H1 (cell line): ENCODE measurements at regions not wholly inside any gene's neighbourhood (a gene's known extent, or its start where the extent isn't known, plus 50 kb on each side); places are given as distances from the start of the nearest gene placed in this dataset.
A peak's percentile ranks its signal among the peaks of the same experiment; 100 is the strongest.

Experiments used
- CTCF ChIA-PET: fragments of 300-600 bp; sonication (Branson Sonifier 250); formaldehyde crosslinking; loops from one replicate; lab custom pipeline; 2021; ENCODE audit not compliant: partially characterized antibody; lab: Charles Lee
- POLR2A ChIA-PET: fragments of 300-600 bp; sonication (Branson Sonifier 250); formaldehyde crosslinking; loops from one replicate; lab custom pipeline; 2021; ENCODE audit warnings: inconsistent platforms; ENCODE audit not compliant: partially characterized antibody; lab: Charles Lee
- DNase-seq, 2 experiments: peaks; one replicate each; pipeline versions ENCODE4 v3.0.0 to v3.0.0-alpha.2; 2010 to 2022; ENCODE audit warnings: low spot score in 2 of 2, low read depth in 1 of 2, mixed read lengths in 1 of 2
- FAIRE-seq: peaks from 2 replicates; lab custom pipeline; 2011; peaks lifted over from hg19 to GRCh38; lab: Jason Lieb, UNC
- H2AFZ ChIP-seq: 2 replicates; pipeline ENCODE4 v1.8.1; 2012; ENCODE audit warnings: low read length, inconsistent platforms
- H2AK5ac ChIP-seq: 2 replicates; pipeline ENCODE4 v1.6.1; 2013; ENCODE audit warnings: low read depth, low read length
- H2BK120ac ChIP-seq: replicated peaks from 2 replicates; pipeline ENCODE3; 2013; ENCODE audit warnings: low read depth, low read length, inconsistent platforms
- H2BK12ac ChIP-seq: 2 replicates; pipeline ENCODE4 v1.6.1; 2013; ENCODE audit warnings: low read depth, low read length
- H2BK15ac ChIP-seq: 2 replicates; pipeline ENCODE4 v1.6.1; 2013; ENCODE audit warnings: low read length
- H2BK20ac ChIP-seq: 2 replicates; pipeline ENCODE4 v1.6.1; 2013; ENCODE audit warnings: low read length
- H2BK5ac ChIP-seq: 2 replicates; pipeline ENCODE4 v1.6.1; 2013; ENCODE audit warnings: low read depth, low read length
- H3K14ac ChIP-seq: 2 replicates; pipeline ENCODE4 v1.6.1; 2013; ENCODE audit warnings: inconsistent platforms; ENCODE audit not compliant: insufficient read length
- H3K18ac ChIP-seq: 2 replicates; pipeline ENCODE4 v1.6.1; 2013; ENCODE audit warnings: low read length; ENCODE audit errors: extremely low read depth
- H3K23ac ChIP-seq: 2 replicates; pipeline ENCODE4 v1.6.1; 2013; ENCODE audit warnings: inconsistent platforms; ENCODE audit not compliant: insufficient read length
- H3K23me2 ChIP-seq: 2 replicates; pipeline ENCODE4 v1.6.1; 2013; ENCODE audit warnings: low read depth, low read length
- H3K27ac ChIP-seq: 2 replicates; pipeline ENCODE4 v1.6.1; 2011; ENCODE audit warnings: low read depth, low read length, inconsistent platforms
- H3K27me3 ChIP-seq, 4 experiments: replicated peaks in 1 of 4; 1 replicate in 1 of 4; 2 replicates in 3 of 4; pipeline versions ENCODE4 v1.6.1 to v1.8.1; 2011 to 2013; ENCODE audit warnings: low read length in 3 of 4, mild to moderate bottlenecking in 3 of 4, inconsistent platforms in 2 of 4, mixed read lengths in 2 of 4, moderate library complexity in 1 of 4; ENCODE audit not compliant: control insufficient read depth in 3 of 4, insufficient read depth in 3 of 4; ENCODE audit errors: extremely low read depth in 1 of 4
- H3K36me3 ChIP-seq, 4 experiments: 2 replicates each; pipeline versions ENCODE4 v1.6.1 to v1.8.1; 2011 to 2013; ENCODE audit warnings: mild to moderate bottlenecking in 4 of 4, low read length in 3 of 4, moderate library complexity in 2 of 4, control low read depth in 1 of 4, inconsistent platforms in 1 of 4; ENCODE audit not compliant: insufficient read depth in 4 of 4, control insufficient read depth in 2 of 4
- H3K4ac ChIP-seq: replicated peaks from 2 replicates; pipeline ENCODE3; 2013; ENCODE audit warnings: low read length, low read depth, mixed read lengths, inconsistent platforms; ENCODE audit not compliant: insufficient read length
- H3K4me1 ChIP-seq, 4 experiments: replicated peaks in 1 of 4; 1 replicate in 1 of 4; 2 replicates in 3 of 4; pipeline versions ENCODE4 v1.6.1 to v1.8.1; 2011 to 2013; ENCODE audit warnings: low read length in 3 of 4, inconsistent platforms in 2 of 4, mixed read lengths in 1 of 4; ENCODE audit not compliant: insufficient read depth in 4 of 4, control insufficient read depth in 3 of 4
- H3K4me2 ChIP-seq, 2 experiments: 2 replicates each; pipeline versions ENCODE4 v1.6.1 to v1.8.1; 2011 to 2013; ENCODE audit warnings: low read depth in 2 of 2, low read length in 2 of 2, control low read depth in 1 of 2, inconsistent platforms in 1 of 2, mild to moderate bottlenecking in 1 of 2; ENCODE audit not compliant: insufficient read depth in 1 of 2
- H3K4me3 ChIP-seq, 4 experiments: fragments of 200-600, 300-600 bp in 1 of 4; sonication (generic), shearing (Covaris generic), sonication (Bioruptor Twin) in 1 of 4; 2 replicates each; pipeline versions ENCODE4 v1.5.1 to v1.8.1; 2011 to 2016; ENCODE audit warnings: low read length in 4 of 4, low read depth in 3 of 4, control low read depth in 2 of 4, inconsistent platforms in 2 of 4, mild to moderate bottlenecking in 2 of 4, mixed read lengths in 1 of 4, moderate library complexity in 1 of 4; ENCODE audit not compliant: insufficient read depth in 2 of 4; ENCODE audit errors: extremely low read depth in 1 of 4
- H3K56ac ChIP-seq: replicated peaks from 2 replicates; pipeline ENCODE3; 2013; ENCODE audit warnings: low read depth, mild to moderate bottlenecking, mixed read lengths, low read length, inconsistent platforms; ENCODE audit not compliant: insufficient read length
- H3K79me1 ChIP-seq: 2 replicates; pipeline ENCODE4 v1.6.1; 2013; ENCODE audit warnings: low read depth, low read length, control low read depth
- H3K79me2 ChIP-seq, 2 experiments: 2 replicates each; pipeline versions ENCODE4 v1.6.1 to v1.8.1; 2012 to 2013; ENCODE audit warnings: low read length in 2 of 2, mild to moderate bottlenecking in 2 of 2, inconsistent platforms in 1 of 2; ENCODE audit not compliant: insufficient read depth in 2 of 2, control insufficient read depth in 1 of 2
- H3K9ac ChIP-seq, 4 experiments: replicated peaks in 1 of 4; 1 replicate in 1 of 4; 2 replicates in 3 of 4; pipeline versions ENCODE4 v1.6.1 to v1.8.1; 2011 to 2013; ENCODE audit warnings: low read depth in 3 of 4, low read length in 3 of 4, control low read depth in 2 of 4, mild to moderate bottlenecking in 2 of 4, moderate library complexity in 2 of 4, inconsistent platforms in 1 of 4; ENCODE audit errors: extremely low read depth in 1 of 4
- H3K9me3 ChIP-seq, 2 experiments: 2 replicates each; pipeline versions ENCODE4 v1.6.1 to v1.8.1; 2012 to 2013; ENCODE audit warnings: mild to moderate bottlenecking in 2 of 2, moderate library complexity in 2 of 2, control low read depth in 1 of 2, inconsistent platforms in 1 of 2, low read depth in 1 of 2, low read length in 1 of 2, mixed read lengths in 1 of 2; ENCODE audit not compliant: insufficient read depth in 2 of 2
- H4K20me1 ChIP-seq, 2 experiments: replicated peaks in 1 of 2; 2 replicates each; pipeline versions ENCODE3 to v1.8.1; 2011 to 2013; ENCODE audit warnings: inconsistent platforms in 2 of 2, low read length in 2 of 2, mild to moderate bottlenecking in 1 of 2; ENCODE audit not compliant: insufficient read depth in 2 of 2, control insufficient read depth in 1 of 2
- H4K5ac ChIP-seq: 2 replicates; pipeline ENCODE4 v1.6.1; 2013; ENCODE audit warnings: low read length, low read depth, mixed read lengths, inconsistent platforms; ENCODE audit not compliant: insufficient read length
- H4K8ac ChIP-seq: 2 replicates; pipeline ENCODE4 v1.8.0; 2013; ENCODE audit warnings: mild to moderate bottlenecking, moderate library complexity, low read length, inconsistent platforms; ENCODE audit not compliant: insufficient read depth; ENCODE audit errors: extremely low read depth
- H4K91ac ChIP-seq: replicated peaks from 2 replicates; pipeline ENCODE3; 2013; ENCODE audit warnings: low read length, mixed read lengths, inconsistent platforms; ENCODE audit not compliant: insufficient read length
- BRCA1 ChIP-seq: IDR thresholded peaks from 2 replicates; pipeline ENCODE4 v1.6.1; 2012; ENCODE audit warnings: low read depth, low read length, improper control_type of control experiment
- EP300 ChIP-seq, 2 experiments: IDR thresholded peaks; 1 replicate in 1 of 2; 2 replicates in 1 of 2; pipeline ENCODE4 v1.6.1; 2011 to 2012; ENCODE audit warnings: low read depth in 2 of 2, low read length in 2 of 2, mild to moderate bottlenecking in 2 of 2, borderline replicate concordance in 1 of 2, inconsistent platforms in 1 of 2, moderate library complexity in 1 of 2
- HDAC2 ChIP-seq, 2 experiments: fragments of 300-600 bp in 1 of 2; sonication (generic) in 1 of 2; IDR thresholded peaks; 2 replicates each; pipeline ENCODE4 v1.6.1; 2011 to 2012; ENCODE audit warnings: low read depth in 2 of 2, low read length in 2 of 2, mild to moderate bottlenecking in 2 of 2, moderate library complexity in 2 of 2, borderline replicate concordance in 1 of 2, inconsistent platforms in 1 of 2
- RNF2 ChIP-seq: fragments of 200-900, 300-1000 bp; sonication (generic); IDR thresholded peaks from 2 replicates; pipeline ENCODE4 v1.7.1; 2016; ENCODE audit warnings: borderline replicate concordance, low read depth, mild to moderate bottlenecking, antibody characterized with exemption, low read length; ENCODE audit not compliant: poor library complexity, severe bottlenecking; ENCODE audit errors: missing control alignments
- SIX5 ChIP-seq: IDR thresholded peaks from 2 replicates; pipeline ENCODE4 v1.6.1; 2011; ENCODE audit warnings: mild to moderate bottlenecking, low read depth, low read length
- TAF7 ChIP-seq: optimal IDR thresholded peaks from 2 replicates; pipeline ENCODE3; 2011; ENCODE audit warnings: low read depth, mild to moderate bottlenecking, inconsistent platforms, low read length, moderate library complexity, borderline replicate concordance
- TEAD4 ChIP-seq: IDR thresholded peaks from 2 replicates; pipeline ENCODE4 v1.6.1; 2012; ENCODE audit warnings: low read depth, low read length, inconsistent platforms, mixed read lengths
- WGBS, 2 experiments: shearing (Covaris generic) in 1 of 2; methylation state at CpG; one replicate each; pipeline versions ENCODE4 v1.1.6 to v1.1.7; 2013 to 2015; ENCODE audit warnings: low lambda C conversion rate in 2 of 2, mixed read lengths in 2 of 2, inconsistent platforms in 1 of 2, low coverage in 1 of 2, missing lambda C conversion rate in 1 of 2; ENCODE audit not compliant: insufficient replicate concordance in 2 of 2, insufficient coverage in 1 of 2, insufficient read length in 1 of 2; ENCODE audit errors: extremely low coverage in 1 of 2, missing lambda C conversion rate in 1 of 2; 5-methylcytosine and 5-hydroxymethylcytosine counted together
- TF ChIP-seq, protein P1 (sequence below): IDR thresholded peaks from 2 replicates; pipeline ENCODE4 v1.6.1; 2011; ENCODE audit warnings: low read length, improper control_type of control experiment

DNA sequence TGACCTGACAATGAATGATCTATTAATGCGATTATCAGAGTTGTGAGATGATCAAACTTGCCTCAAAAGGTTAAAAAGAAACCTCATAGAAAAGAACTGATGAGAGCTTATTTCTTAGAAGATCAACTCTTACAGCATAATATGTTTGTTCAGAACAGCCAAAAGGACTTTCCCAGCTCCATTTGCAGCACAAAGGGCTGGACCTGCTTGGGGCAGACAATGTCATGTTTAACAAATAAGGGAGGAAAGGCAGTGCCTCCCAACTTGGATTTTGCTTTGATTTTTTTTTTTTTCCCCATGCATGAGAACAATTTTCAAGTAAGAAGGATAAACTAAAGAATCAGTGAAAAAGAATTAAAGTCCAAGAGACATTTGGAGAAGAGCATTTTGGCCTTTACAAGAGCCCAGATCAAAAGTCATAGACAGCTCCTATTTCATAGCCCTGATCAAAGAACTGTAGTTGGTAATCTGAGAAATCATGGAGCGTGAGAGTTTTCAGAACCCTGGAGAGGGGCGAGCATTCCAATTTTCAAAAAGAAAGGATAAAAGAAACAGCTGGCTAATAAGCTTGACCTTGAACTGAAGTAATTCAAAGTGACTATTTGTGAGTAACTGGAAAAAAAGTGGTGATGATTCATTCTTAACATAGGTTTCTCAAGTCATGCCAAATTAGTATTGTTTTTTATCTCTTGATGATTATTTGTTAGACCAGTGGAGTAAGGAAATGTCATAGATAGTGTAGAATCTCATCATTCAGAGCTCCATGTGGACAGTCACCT lies 136.0 kb upstream of the CFAP20DC start:
- Histone ChIP-seq H3K4ac (no peak overlapping the region), H3K36me3 (no peaks in the 10 kb centered on the region), H2BK120ac (no peak overlapping the region), H3K18ac (no peak overlapping the region), H3K79me2 (no peaks in the 10 kb centered on the region), H2BK20ac (no peak overlapping the region), H3K23me2 (no peaks in the 10 kb centered on the region), H3K56ac (no peak overlapping the region), H2AK5ac (no peak overlapping the region), H3K27me3 (no peaks in the 10 kb centered on the region), H3K4me3 (peak overlapping the region in 1 of 4 experiments; percentile 2; a peak in 1 of 8 replicates), H2BK15ac (no peak overlapping the region), H3K9me3 (no peaks in the 10 kb centered on the region), H4K20me1 (no peaks in the 10 kb centered on the region), H3K4me2 (no peak overlapping the region), H3K4me1 (peaks cover 0 to 2% (median 0%) of the 10 kb centered on the region in 4 experiments; a peak in 2 of 7 replicates), H4K91ac (no peak overlapping the region), H2BK5ac (no peak overlapping the region), H3K23ac (no peak overlapping the region), H3K27ac (no peak overlapping the region), H3K9ac (no peak overlapping the region), H4K5ac (no peak overlapping the region), H3K79me1 (no peaks in the 10 kb centered on the region), H4K8ac (no peak overlapping the region), H2BK12ac (no peak overlapping the region), H3K14ac (no peak overlapping the region), H2AFZ (no peak overlapping the region)
- WGBS, 2 experiments = 75% methylated on average over 3 of the region's 3 CpGs; no CpG with 5 or more reads in 1 of the 2 experiments
- DNase-seq = no peak
- POLR2A ChIA-PET = no interaction called here
- FAIRE-seq = no peak
- CTCF ChIA-PET = interaction anchor here (0.9 kb wide), 1 partner anchor 135 kb away, joined by 3 read pairs; no protein-coding TSS in a partner anchor
- no peak for TF ChIP-seq TAF7
- no peak for TF ChIP-seq EP300 (IDR thresholded peaks at IDR 0.05; ENCODE audit: borderline replicate concordance in 1 of 2, low read depth in 2 of 2, low read length in 2 of 2)
- TF ChIP-seq, protein P1, sequence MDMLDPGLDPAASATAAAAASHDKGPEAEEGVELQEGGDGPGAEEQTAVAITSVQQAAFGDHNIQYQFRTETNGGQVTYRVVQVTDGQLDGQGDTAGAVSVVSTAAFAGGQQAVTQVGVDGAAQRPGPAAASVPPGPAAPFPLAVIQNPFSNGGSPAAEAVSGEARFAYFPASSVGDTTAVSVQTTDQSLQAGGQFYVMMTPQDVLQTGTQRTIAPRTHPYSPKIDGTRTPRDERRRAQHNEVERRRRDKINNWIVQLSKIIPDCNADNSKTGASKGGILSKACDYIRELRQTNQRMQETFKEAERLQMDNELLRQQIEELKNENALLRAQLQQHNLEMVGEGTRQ = no peak
- TF ChIP-seq TEAD4 = no peak
- TF ChIP-seq HDAC2 (IDR thresholded peaks at IDR 0.05; ENCODE audit: borderline replicate concordance in 1 of 2, low read depth in 2 of 2, low read length in 2 of 2) = no peak
- TF ChIP-seq SIX5 = no peak
- no peak for TF ChIP-seq RNF2
- TF ChIP-seq BRCA1 = no peak
